NCI-H187 (cell line): ENCODE measurements at regions not wholly inside any gene's neighbourhood (a gene's known extent, or its start where the extent isn't known, plus 50 kb on each side); places are given as distances from the start of the nearest gene placed in this dataset.
"Not testable (repeated sequence)": the region's sequence is repeated elsewhere in the genome, so short reads cannot be mapped to it uniquely, and the experiment has no call there.

Experiments
- DNase-seq, 2 experiments: peaks; one replicate each; lab custom pipeline; 2025; lab: John Stamatoyannopoulos, UW

- no peak for DNase-seq
Measured at GRCh38 chr14:101247842-101248725, 313.2 kb upstream of the DIO3 start.

GRCh38 chr14:101248840-101249675 lies 312.2 kb upstream of the DIO3 start:
- DNase-seq, result no peak

- no peak for DNase-seq
Measured at GRCh38 chr14:101249676-101250036, 311.6 kb upstream of the DIO3 start.

- DNase-seq, result no peak
Measured at GRCh38 chr14:101250336-101250947, 310.9 kb upstream of the DIO3 start.

GRCh38 chr14:101250948-101251811 lies 310.1 kb upstream of the DIO3 start:
- no peak for DNase-seq

GRCh38 chr14:101251812-101252442 lies 309.4 kb upstream of the DIO3 start:
- DNase-seq, result no peak

GRCh38 chr14:101252443-101253214 lies 308.7 kb upstream of the DIO3 start:
- no peak for DNase-seq

GRCh38 chr14:101253948-101254347 lies 307.3 kb upstream of the DIO3 start:
- DNase-seq, result no peak

- no peak for DNase-seq
Measured at GRCh38 chr14:101254805-101255764, 306.2 kb upstream of the DIO3 start.

GRCh38 chr14:101255765-101256125 lies 305.6 kb upstream of the DIO3 start:
- DNase-seq, result no peak

- DNase-seq, result no peak
Measured at GRCh38 chr14:101256266-101256665, 305.0 kb upstream of the DIO3 start.

- DNase-seq, result no peak
Measured at GRCh38 chr14:101257551-101257950, 303.7 kb upstream of the DIO3 start.

- no peak for DNase-seq
Measured at GRCh38 chr14:101259748-101260147, 301.5 kb upstream of the DIO3 start.

- DNase-seq, result not testable (repeated sequence)
Measured at GRCh38 chr14:101266441-101266840, 294.9 kb upstream of the DIO3 start.

GRCh38 chr14:101273091-101273490 lies 288.2 kb upstream of the DIO3 start:
- DNase-seq, result no peak

- no peak for DNase-seq
Measured at GRCh38 chr14:101276309-101277091, 284.8 kb upstream of the DIO3 start.

- no peak for DNase-seq
Measured at GRCh38 chr14:101282418-101282817, 278.9 kb upstream of the DIO3 start.

- DNase-seq, result no peak
Measured at GRCh38 chr14:101284711-101285110, 276.6 kb upstream of the DIO3 start.
